Keratinocyte (primary cell): ENCODE measurements at regions not wholly inside any gene's neighbourhood (a gene's known extent, or its start where the extent isn't known, plus 50 kb on each side); places are given as distances from the start of the nearest gene placed in this dataset.

Experiments
- DNase-seq: peaks from one replicate; pipeline ENCODE4 v3.0.0-alpha.2; 2011; ENCODE audit warnings: low read depth, missing footprints, low spot score
- FAIRE-seq: peaks from 2 replicates; lab custom pipeline; 2011; peaks lifted over from hg19 to GRCh38; lab: Jason Lieb, UNC
- H2AFZ ChIP-seq: 2 replicates; pipeline ENCODE4 v1.6.0; 2012; ENCODE audit warnings: low read length, control low read depth, inconsistent platforms; ENCODE audit not compliant: control insufficient read depth
- H3K27ac ChIP-seq: 2 replicates; pipeline ENCODE4 v1.5.1; 2011; ENCODE audit warnings: low read length; ENCODE audit not compliant: control insufficient read depth, insufficient read depth
- H3K27me3 ChIP-seq: 3 replicates; pipeline ENCODE4 v1.6.0; 2011; ENCODE audit warnings: low read length; ENCODE audit not compliant: control insufficient read depth, insufficient read depth; ENCODE audit errors: extremely low read depth
- H3K36me3 ChIP-seq, 2 experiments: 2 replicates in 1 of 2; 3 replicates in 1 of 2; pipeline ENCODE4 v1.5.1; 2011; ENCODE audit warnings: low read length in 2 of 2, mild to moderate bottlenecking in 1 of 2; ENCODE audit not compliant: control insufficient read depth in 2 of 2, insufficient read depth in 2 of 2; ENCODE audit errors: extremely low read depth in 1 of 2
- H3K4me1 ChIP-seq: 3 replicates; pipeline ENCODE4 v1.5.1; 2011; ENCODE audit warnings: low read length; ENCODE audit not compliant: control insufficient read depth, insufficient read depth; ENCODE audit errors: extremely low read depth
- H3K4me2 ChIP-seq: 3 replicates; pipeline ENCODE4 v1.6.0; 2011; ENCODE audit warnings: low read depth, low read length; ENCODE audit not compliant: control insufficient read depth, insufficient read depth; ENCODE audit errors: extremely low read depth
- H3K4me3 ChIP-seq, 3 experiments: fragments of 200-600 bp in 1 of 3; sonication (generic) in 1 of 3; 2 replicates in 2 of 3; 3 replicates in 1 of 3; pipeline ENCODE4 v1.5.1; 2011 to 2016; ENCODE audit warnings: low read length in 3 of 3, mild to moderate bottlenecking in 3 of 3, control low read depth in 2 of 3, inconsistent platforms in 1 of 3, low read depth in 1 of 3, mixed read lengths in 1 of 3, mixed run types in 1 of 3, moderate library complexity in 1 of 3; ENCODE audit not compliant: control insufficient read depth in 2 of 3, insufficient read depth in 2 of 3; ENCODE audit errors: extremely low read depth in 1 of 3
- H3K79me2 ChIP-seq: 2 replicates; pipeline ENCODE4 v1.6.0; 2012; ENCODE audit warnings: low read length; ENCODE audit not compliant: control insufficient read depth, insufficient read depth
- H3K9ac ChIP-seq: 3 replicates; pipeline ENCODE4 v1.6.0; 2011; ENCODE audit warnings: low read length; ENCODE audit not compliant: control insufficient read depth, insufficient read depth; ENCODE audit errors: extremely low read depth
- H3K9me1 ChIP-seq: 3 replicates; pipeline ENCODE4 v1.6.0; 2011; ENCODE audit warnings: low read length; ENCODE audit not compliant: control insufficient read depth, insufficient read depth; ENCODE audit errors: extremely low read depth
- H3K9me3 ChIP-seq: 2 replicates; pipeline ENCODE4 v1.5.1; 2012; ENCODE audit warnings: low read depth, low read length; ENCODE audit not compliant: control insufficient read depth
- H4K20me1 ChIP-seq: 3 replicates; pipeline ENCODE4 v1.6.0; 2011; ENCODE audit warnings: low read length; ENCODE audit not compliant: control insufficient read depth, insufficient read depth; ENCODE audit errors: extremely low read depth
- EZH2 ChIP-seq: IDR thresholded peaks from one replicate; pipeline ENCODE4 v1.6.1; 2012; ENCODE audit warnings: inconsistent platforms, mild to moderate bottlenecking, low read length, moderate library complexity
- dilution Hi-C: fragments of 300-500 bp; cut with MboI; formaldehyde crosslinking; loops from one replicate; pipeline ENCODE4 v1.7.0; 2020; ENCODE audit warnings: low sequenced_read_pairs; ENCODE audit not compliant: extremely low pct_ligation_motif_present
- TF ChIP-seq, protein P1 (sequence below), 3 experiments: IDR thresholded peaks in 1 of 3; conservative IDR thresholded peaks in 1 of 3; optimal IDR thresholded peaks in 1 of 3; 2 replicates in 2 of 3; 3 replicates in 1 of 3; pipeline versions ENCODE3 to v1.5.1; 2011; ENCODE audit warnings: low read length in 3 of 3, mild to moderate bottlenecking in 3 of 3, moderate library complexity in 2 of 3, control low read depth in 1 of 3, inconsistent platforms in 1 of 3; ENCODE audit not compliant: insufficient read depth in 2 of 3; ENCODE audit errors: extremely low read depth in 1 of 3

DNA sequence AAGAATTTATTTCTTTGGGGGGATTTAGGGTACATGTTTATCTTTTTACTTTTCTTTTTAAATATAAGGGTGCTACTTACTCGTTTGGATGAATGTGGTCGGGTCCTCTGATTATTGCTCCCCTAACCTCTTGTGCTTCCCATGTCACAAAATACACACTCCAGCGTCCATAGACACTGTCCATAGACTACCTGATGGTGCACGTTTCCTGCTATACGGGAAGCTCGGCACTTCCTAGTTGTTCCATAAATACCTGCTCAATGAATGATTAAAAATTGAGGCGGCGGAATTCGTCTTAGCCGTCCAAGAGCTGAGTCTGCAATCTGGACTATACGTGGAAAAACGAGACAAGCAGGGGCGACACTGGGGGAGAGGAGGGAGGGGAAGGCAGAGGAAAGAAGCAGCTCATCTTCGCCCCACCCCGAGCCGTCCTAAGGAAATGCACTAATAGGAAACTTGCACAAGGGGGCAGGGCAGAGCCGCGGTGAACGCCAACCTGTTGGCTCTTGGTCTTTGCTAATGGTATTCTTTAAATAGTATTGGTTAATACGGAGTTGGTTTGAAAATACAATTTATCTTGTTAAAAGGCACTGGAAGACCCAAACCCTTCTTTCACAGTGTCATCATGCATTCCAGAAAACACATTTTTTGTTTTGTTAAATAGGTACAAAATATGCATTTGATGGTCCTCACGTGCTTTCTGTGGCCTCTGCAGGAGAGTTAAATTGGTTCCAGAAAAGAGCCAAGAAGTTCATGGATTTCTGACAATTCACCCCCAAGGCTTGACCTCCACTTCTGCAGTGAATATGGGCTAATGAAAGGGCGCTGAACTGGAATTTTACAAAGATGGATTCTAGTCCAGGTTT is 73.0 kb upstream of the KCTD1 start:
- H3K27me3 ChIP-seq: no peaks in the 10 kb centered on the region
- peak overlapping the region; percentile 90 for H2AFZ ChIP-seq
- peaks cover 3% of the 10 kb centered on the region for H3K4me1 ChIP-seq
- no peak overlapping the region for H3K9ac ChIP-seq
- H4K20me1 ChIP-seq: no peaks in the 10 kb centered on the region
- TF ChIP-seq EZH2: no peak
- TF ChIP-seq, protein P1, sequence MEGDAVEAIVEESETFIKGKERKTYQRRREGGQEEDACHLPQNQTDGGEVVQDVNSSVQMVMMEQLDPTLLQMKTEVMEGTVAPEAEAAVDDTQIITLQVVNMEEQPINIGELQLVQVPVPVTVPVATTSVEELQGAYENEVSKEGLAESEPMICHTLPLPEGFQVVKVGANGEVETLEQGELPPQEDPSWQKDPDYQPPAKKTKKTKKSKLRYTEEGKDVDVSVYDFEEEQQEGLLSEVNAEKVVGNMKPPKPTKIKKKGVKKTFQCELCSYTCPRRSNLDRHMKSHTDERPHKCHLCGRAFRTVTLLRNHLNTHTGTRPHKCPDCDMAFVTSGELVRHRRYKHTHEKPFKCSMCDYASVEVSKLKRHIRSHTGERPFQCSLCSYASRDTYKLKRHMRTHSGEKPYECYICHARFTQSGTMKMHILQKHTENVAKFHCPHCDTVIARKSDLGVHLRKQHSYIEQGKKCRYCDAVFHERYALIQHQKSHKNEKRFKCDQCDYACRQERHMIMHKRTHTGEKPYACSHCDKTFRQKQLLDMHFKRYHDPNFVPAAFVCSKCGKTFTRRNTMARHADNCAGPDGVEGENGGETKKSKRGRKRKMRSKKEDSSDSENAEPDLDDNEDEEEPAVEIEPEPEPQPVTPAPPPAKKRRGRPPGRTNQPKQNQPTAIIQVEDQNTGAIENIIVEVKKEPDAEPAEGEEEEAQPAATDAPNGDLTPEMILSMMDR (optimal IDR thresholded peaks at IDR 0.05 in 1 of 3, IDR thresholded peaks at IDR 0.05 in 1 of 3, conservative IDR thresholded peaks at IDR 0.05 in 1 of 3; ENCODE audit: extremely low read depth in 1 of 3, insufficient read depth in 2 of 3, low read length in 3 of 3): peak; percentile 76 to 78 (median 78)
- dilution Hi-C loops: no loop called here
- peak overlapping the region; percentile 74 for H3K4me2 ChIP-seq
- no peaks in the 10 kb centered on the region for H3K9me1 ChIP-seq
- peak overlapping the region; percentile 29 to 62 (median 56) for H3K4me3 ChIP-seq
- H3K27ac ChIP-seq: no peak overlapping the region
- FAIRE-seq (no peak), DNase-seq (no peak)
- H3K79me2 ChIP-seq: no peaks in the 10 kb centered on the region
- no peaks in the 10 kb centered on the region for H3K36me3 ChIP-seq
- H3K9me3 ChIP-seq: peaks cover 6% of the 10 kb centered on the region

DNA sequence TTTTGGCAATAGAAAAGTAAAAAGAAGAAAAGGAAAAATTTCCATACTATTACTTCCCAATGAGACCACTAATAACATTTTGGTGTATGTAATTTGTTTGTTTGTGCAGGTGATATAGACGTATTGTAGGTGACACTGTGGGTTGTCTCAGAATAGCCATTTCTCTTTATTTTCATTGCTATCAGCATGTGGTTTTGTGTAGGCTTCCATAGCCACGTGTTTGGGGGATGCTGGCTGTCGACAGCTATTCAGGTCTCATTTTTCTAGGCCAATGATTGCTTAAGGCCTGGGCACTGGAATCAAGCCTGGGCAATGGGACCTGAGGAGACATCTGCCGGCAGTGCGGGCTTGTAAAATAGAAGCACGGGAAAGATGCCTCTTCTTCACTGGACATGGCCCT is 71.0 kb upstream of the KCTD1 start:
- Histone ChIP-seq H2AFZ (no peak overlapping the region), H3K4me1 (peaks cover 3% of the 10 kb centered on the region), H3K27ac (no peak overlapping the region), H3K27me3 (no peaks in the 10 kb centered on the region), H3K9me1 (no peaks in the 10 kb centered on the region), H3K9me3 (no peaks in the 10 kb centered on the region), H3K79me2 (no peaks in the 10 kb centered on the region), H3K4me3 (no peak overlapping the region), H3K36me3 (no peaks in the 10 kb centered on the region), H4K20me1 (no peaks in the 10 kb centered on the region), H3K9ac (no peak overlapping the region), H3K4me2 (no peak overlapping the region)
- DNase-seq (no peak), FAIRE-seq (no peak)
- no peak for TF ChIP-seq EZH2
- TF ChIP-seq, protein P1 (optimal IDR thresholded peaks at IDR 0.05 in 1 of 3, IDR thresholded peaks at IDR 0.05 in 1 of 3, conservative IDR thresholded peaks at IDR 0.05 in 1 of 3; ENCODE audit: extremely low read depth in 1 of 3, insufficient read depth in 2 of 3, low read length in 3 of 3): no peak
- dilution Hi-C loops: no loop called here
